ENCODE measurements at regions not wholly inside any gene's neighbourhood (a gene's known extent, or its start where the extent isn't known, plus 50 kb on each side); places are given as distances from the start of the nearest gene placed in this dataset.

DNA sequence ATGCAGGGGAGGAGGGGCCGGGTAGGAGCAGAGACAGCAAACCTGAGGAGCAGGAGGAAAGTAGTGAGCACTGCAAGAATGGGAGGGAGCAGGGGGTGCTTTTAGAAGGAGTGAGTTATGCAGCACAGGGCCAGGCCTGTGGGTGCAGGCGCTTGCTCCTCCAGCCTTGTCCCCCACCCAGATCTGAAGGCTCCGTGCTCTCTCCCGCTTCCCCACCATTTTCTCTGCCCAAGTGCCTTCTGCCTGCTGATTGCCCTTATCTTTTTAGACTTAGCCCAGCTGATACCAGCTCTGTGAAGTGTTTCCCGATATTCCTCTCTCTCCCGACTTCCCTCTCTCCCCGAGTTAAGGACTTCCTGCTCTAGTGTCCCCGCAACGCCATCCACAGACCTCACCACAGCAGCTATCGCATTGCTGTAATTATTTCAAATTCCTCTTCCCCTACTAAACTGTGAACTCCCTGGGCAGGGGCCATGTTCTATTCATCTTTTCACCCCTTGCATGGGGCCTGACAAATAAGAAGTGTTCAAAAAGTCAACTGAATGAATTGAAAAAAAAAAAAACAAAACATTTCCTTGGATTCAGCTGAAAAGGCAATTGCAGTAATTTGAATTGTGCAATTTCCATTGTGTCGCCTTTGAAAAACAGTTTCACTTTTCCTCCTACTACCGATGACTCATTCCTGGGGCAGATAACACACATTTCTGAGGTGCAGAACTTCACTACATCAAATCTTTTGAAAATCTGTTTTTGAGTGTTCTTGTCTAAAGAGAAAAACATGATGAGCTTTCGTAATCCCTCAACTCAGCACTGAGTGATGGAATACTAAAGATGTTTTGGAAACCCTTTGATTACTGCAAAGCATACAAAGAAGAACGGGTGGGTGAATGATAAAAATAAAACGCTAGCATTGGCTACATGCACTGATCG lies 69.7 kb upstream of the BMAL1 start:
- TF ChIP-seq CTCF (IDR thresholded peaks at IDR 0.05) = no peak
- TF ChIP-seq POLR2A (IDR thresholded peaks at IDR 0.05) = no peak

All from thyroid gland (tissue), 4 donors.